ENCODE measurements at regions not wholly inside any gene's neighbourhood (a gene's known extent, or its start where the extent isn't known, plus 50 kb on each side); places are given as distances from the start of the nearest gene placed in this dataset.

- no peaks in the 10 kb centered on the region for H3K36me3 ChIP-seq (ENCODE audit: control insufficient read depth in 2 of 4, insufficient read depth in 4 of 4, low read length in 3 of 4)
- H3K79me2 ChIP-seq (ENCODE audit: control insufficient read depth in 1 of 2, insufficient read depth in 2 of 2, low read length in 2 of 2), result no peaks in the 10 kb centered on the region
- H4K91ac ChIP-seq (replicated peaks; ENCODE audit: insufficient read length, low read length), result no peak overlapping the region
- no peak overlapping the region for H2AFZ ChIP-seq (ENCODE audit: low read length)
- no peak overlapping the region for H3K23ac ChIP-seq (ENCODE audit: insufficient read length)
- no peak overlapping the region for H3K4ac ChIP-seq (replicated peaks; ENCODE audit: insufficient read length, low read depth, low read length)
- 88% methylated on average over 3 of the region's 3 CpGs; no CpG with 5 or more reads in 1 of the 2 experiments for WGBS, 2 experiments (ENCODE audit: extremely low coverage in 1 of 2, insufficient coverage in 1 of 2, insufficient read length in 1 of 2, insufficient replicate concordance in 2 of 2, low coverage in 1 of 2, low lambda C conversion rate in 2 of 2, missing lambda C conversion rate in 1 of 2)
- no peak overlapping the region for H3K14ac ChIP-seq (ENCODE audit: insufficient read length)
- no peak for TF ChIP-seq SP1 (IDR thresholded peaks at IDR 0.05; ENCODE audit: low read depth, low read length)
- TF ChIP-seq YY1 (IDR thresholded peaks at IDR 0.05; ENCODE audit: low read depth, low read length), result no peak
- TF ChIP-seq GTF2F1 (IDR thresholded peaks at IDR 0.05; ENCODE audit: borderline replicate concordance, low read depth, low read length), result no peak
- TF ChIP-seq CHD2 (IDR thresholded peaks at IDR 0.05; ENCODE audit: low read length), result no peak
- TF ChIP-seq MAFK (IDR thresholded peaks at IDR 0.05; ENCODE audit: low read depth, low read length), result no peak
- TF ChIP-seq POU5F1 (IDR thresholded peaks at IDR 0.05; ENCODE audit: low read depth, low read length), result no peak
- no peak for TF ChIP-seq CTBP2 (IDR thresholded peaks at IDR 0.05; ENCODE audit: borderline replicate concordance, insufficient read depth, insufficient read length, low read length)
- H3K79me1 ChIP-seq (ENCODE audit: low read depth, low read length), result no peaks in the 10 kb centered on the region
- no peak for DNase-seq (ENCODE audit: low read depth in 1 of 2, low spot score in 2 of 2)
- H3K27me3 ChIP-seq (replicated peaks in 1 of 4; ENCODE audit: control insufficient read depth in 3 of 4, extremely low read depth in 1 of 4, insufficient read depth in 3 of 4, low read length in 3 of 4), result no peaks in the 10 kb centered on the region
- H2BK15ac ChIP-seq (ENCODE audit: low read length), result no peak overlapping the region
- no peak overlapping the region for H2BK12ac ChIP-seq (ENCODE audit: low read depth, low read length)
- no peaks in the 10 kb centered on the region for H4K20me1 ChIP-seq (replicated peaks in 1 of 2; ENCODE audit: control insufficient read depth in 1 of 2, insufficient read depth in 2 of 2, low read length in 2 of 2)
- H3K27ac ChIP-seq (ENCODE audit: low read depth, low read length), result no peak overlapping the region
- no peaks in the 10 kb centered on the region for H3K9me3 ChIP-seq (ENCODE audit: insufficient read depth in 2 of 2, low read depth in 1 of 2, low read length in 1 of 2)
- CTCF ChIA-PET (ENCODE audit: partially characterized antibody), result interaction anchor here (1.0 kb wide), 1 partner anchor 9 kb away, joined by 3 read pairs; no protein-coding TSS in a partner anchor
- H3K56ac ChIP-seq (replicated peaks; ENCODE audit: insufficient read length, low read depth, low read length), result no peak overlapping the region
- no peak overlapping the region for H3K4me2 ChIP-seq (ENCODE audit: insufficient read depth in 1 of 2, low read depth in 2 of 2, low read length in 2 of 2)
- H3K18ac ChIP-seq (ENCODE audit: extremely low read depth, low read length), result no peak overlapping the region
- no peak overlapping the region for H2BK5ac ChIP-seq (ENCODE audit: low read depth, low read length)
- H4K8ac ChIP-seq (ENCODE audit: extremely low read depth, insufficient read depth, low read length), result no peak overlapping the region
- H3K9ac ChIP-seq (replicated peaks in 1 of 4; ENCODE audit: extremely low read depth in 1 of 4, low read depth in 3 of 4, low read length in 3 of 4), result no peak overlapping the region
- POLR2A ChIA-PET (ENCODE audit: partially characterized antibody), result no interaction called here
- no peak overlapping the region for H2BK120ac ChIP-seq (replicated peaks; ENCODE audit: low read depth, low read length)
- no peak for FAIRE-seq
- H3K4me3 ChIP-seq (ENCODE audit: extremely low read depth in 1 of 4, insufficient read depth in 2 of 4, low read depth in 3 of 4, low read length in 4 of 4), result no peak overlapping the region
- H4K5ac ChIP-seq (ENCODE audit: insufficient read length, low read depth, low read length), result no peak overlapping the region
- H3K4me1 ChIP-seq (replicated peaks in 1 of 4; ENCODE audit: control insufficient read depth in 3 of 4, insufficient read depth in 4 of 4, low read length in 3 of 4), result no peaks in the 10 kb centered on the region
- H3K23me2 ChIP-seq (ENCODE audit: low read depth, low read length), result no peaks in the 10 kb centered on the region
- no peak overlapping the region for H2AK5ac ChIP-seq (ENCODE audit: low read depth, low read length)
- H2BK20ac ChIP-seq (ENCODE audit: low read length), result no peak overlapping the region
These were observed 135.4 kb upstream of the SOX9 start for GRCh38 chr17:71985111-71986039.
